Common myeloid progenitor, CD34-positive (primary cell): ENCODE measurements at regions not wholly inside any gene's neighbourhood (a gene's known extent, or its start where the extent isn't known, plus 50 kb on each side); places are given as distances from the start of the nearest gene placed in this dataset.

ENCODE experiments used
- CTCF ChIA-PET: fragments of 350-600 bp; sonication (Branson Sonifier 250); formaldehyde crosslinking; loops from one replicate; lab custom pipeline; 2021; ENCODE audit warnings: antibody characterized with exemption; lab: Charles Lee
- POLR2A ChIA-PET: fragments of 350-600 bp; sonication (Branson Sonifier 250); formaldehyde crosslinking; loops from one replicate; lab custom pipeline; 2021; ENCODE audit warnings: antibody characterized with exemption; lab: Charles Lee
- DNase-seq, 3 donors: peaks; one replicate each; pipeline versions ENCODE4 v3.0.0 to v3.0.0-alpha.2; 2013
- H3K27ac ChIP-seq, 2 experiments: 1 replicate in 1 of 2; 2 replicates in 1 of 2; pipeline ENCODE4 v1.7.0; 2013; ENCODE audit warnings: inconsistent platforms in 2 of 2, low read length in 2 of 2, mild to moderate bottlenecking in 2 of 2, low read depth in 1 of 2, moderate library complexity in 1 of 2; ENCODE audit not compliant: severe bottlenecking in 2 of 2, insufficient read depth in 1 of 2, poor library complexity in 1 of 2
- H3K27me3 ChIP-seq, 5 experiments: replicated peaks in 2 of 5; 1 replicate in 3 of 5; 2 replicates in 2 of 5; pipeline versions ENCODE4 v1.6.1 to v1.7.0; 2013; ENCODE audit warnings: low read length in 4 of 5, mild to moderate bottlenecking in 2 of 5, moderate library complexity in 2 of 5, inconsistent platforms in 1 of 5; ENCODE audit not compliant: insufficient read depth in 5 of 5, control insufficient read depth in 4 of 5
- H3K36me3 ChIP-seq, 4 experiments: 1 replicate in 2 of 4; 2 replicates in 2 of 4; pipeline versions ENCODE4 v1.6.1 to v1.7.0; 2013; ENCODE audit warnings: low read length in 3 of 4, control low read depth in 1 of 4, mild to moderate bottlenecking in 1 of 4; ENCODE audit not compliant: control insufficient read depth in 4 of 4, insufficient read depth in 4 of 4
- H3K4me1 ChIP-seq, 4 experiments: 1 replicate in 3 of 4; 2 replicates in 1 of 4; pipeline versions ENCODE4 v1.6.1 to v1.7.1; 2013; ENCODE audit warnings: low read length in 3 of 4, mild to moderate bottlenecking in 3 of 4, control low read depth in 1 of 4, inconsistent platforms in 1 of 4, moderate library complexity in 1 of 4; ENCODE audit not compliant: control insufficient read depth in 4 of 4, insufficient read depth in 4 of 4; ENCODE audit errors: control extremely low read depth in 1 of 4
- H3K4me3 ChIP-seq, 7 experiments: 1 replicate in 4 of 7; 2 replicates in 3 of 7; pipeline versions ENCODE4 v1.5.1 to v1.7.0; 2013; ENCODE audit warnings: mild to moderate bottlenecking in 7 of 7, low read length in 6 of 7, moderate library complexity in 6 of 7, inconsistent platforms in 2 of 7, low read depth in 2 of 7, control low read depth in 1 of 7; ENCODE audit not compliant: insufficient read depth in 4 of 7, control insufficient read depth in 1 of 7; ENCODE audit errors: extremely low read depth in 1 of 7
- H3K9me3 ChIP-seq, 5 experiments: 1 replicate in 4 of 5; 2 replicates in 1 of 5; pipeline versions ENCODE4 v1.6.1 to v1.7.1; 2013; ENCODE audit warnings: low read length in 4 of 5, mild to moderate bottlenecking in 2 of 5, inconsistent platforms in 1 of 5, low read depth in 1 of 5, moderate library complexity in 1 of 5; ENCODE audit not compliant: control insufficient read depth in 4 of 5, insufficient read depth in 2 of 5; ENCODE audit errors: control extremely low read depth in 1 of 5
- WGBS: methylation state at CpG from one replicate; pipeline ENCODE4 v1.1.5; 2013; ENCODE audit not compliant: insufficient coverage; 5-methylcytosine and 5-hydroxymethylcytosine counted together

DNA sequence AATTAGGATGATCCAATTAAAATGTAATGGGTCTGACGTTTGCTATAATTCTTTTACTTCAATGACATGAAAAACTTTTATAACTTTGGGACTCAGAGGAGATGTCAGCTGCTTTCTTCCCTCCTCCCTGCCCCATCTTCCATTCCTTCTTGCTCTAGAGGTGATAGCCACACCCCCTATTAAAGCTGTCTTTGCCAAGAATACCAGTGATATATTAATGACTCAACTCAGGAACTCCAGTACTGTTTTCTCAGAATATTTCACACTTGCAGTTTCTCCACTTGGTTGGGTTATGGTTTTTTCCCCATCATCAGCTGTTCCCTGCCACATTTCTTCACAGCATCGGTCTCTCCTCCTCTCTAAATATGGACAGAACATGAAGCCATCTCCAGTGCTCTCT is 184.0 kb downstream of the KCNE4 start:
- Histone ChIP-seq H3K4me3 (no peak overlapping the region), H3K27ac (no peak overlapping the region), H3K9me3 (no peaks in the 10 kb centered on the region), H3K27me3 (peaks cover 0 to 2% (median 0%) of the 10 kb centered on the region in 5 experiments), H3K4me1 (no peaks in the 10 kb centered on the region), H3K36me3 (no peaks in the 10 kb centered on the region)
- no peak for DNase-seq
- POLR2A ChIA-PET, result no interaction called here
- WGBS, result 71% methylated on average over 2 of the region's 2 CpGs
- CTCF ChIA-PET, result no interaction called here

GRCh38 chr2:223238301-223238700 is 186.3 kb downstream of the KCNE4 start:
- Histone ChIP-seq H3K36me3 (no peaks in the 10 kb centered on the region), H3K4me1 (no peaks in the 10 kb centered on the region), H3K4me3 (no peak overlapping the region), H3K27me3 (no peaks in the 10 kb centered on the region), H3K9me3 (no peaks in the 10 kb centered on the region), H3K27ac (no peak overlapping the region)
- ChIA-PET CTCF (no interaction called here), POLR2A (no interaction called here)
- no CpG with 5 or more reads among the region's 2 CpGs for WGBS
- no peak for DNase-seq

DNA sequence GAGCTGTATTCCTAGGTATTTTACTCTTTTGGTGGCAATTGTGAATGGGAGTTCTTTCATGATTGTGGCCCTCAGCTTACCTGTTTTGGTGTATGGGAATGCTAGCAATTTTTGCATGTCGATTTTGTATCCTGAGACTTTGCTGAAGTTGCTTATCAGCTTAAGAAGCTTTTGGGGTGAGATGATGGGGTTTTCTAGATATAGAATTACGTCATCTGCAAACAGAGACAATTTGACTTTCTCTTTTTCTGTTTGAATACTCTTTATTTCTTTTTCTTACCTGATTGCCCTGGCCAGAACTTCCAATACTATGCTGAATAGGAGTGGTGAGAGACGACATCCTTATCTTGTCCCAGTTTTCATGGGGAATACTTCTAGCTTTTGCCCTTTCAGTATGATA is 191.2 kb downstream of the KCNE4 start:
- Histone ChIP-seq H3K4me1 (no peaks in the 10 kb centered on the region), H3K4me3 (no peak overlapping the region), H3K27me3 (no peaks in the 10 kb centered on the region), H3K27ac (no peak overlapping the region), H3K36me3 (no peaks in the 10 kb centered on the region), H3K9me3 (no peaks in the 10 kb centered on the region)
- ChIA-PET CTCF (no interaction called here), POLR2A (no interaction called here)
- no peak for DNase-seq
- WGBS, result 100% methylated on average over 2 of the region's 3 CpGs

- Histone ChIP-seq H3K27ac (no peak overlapping the region), H3K4me3 (no peak overlapping the region), H3K9me3 (no peaks in the 10 kb centered on the region), H3K36me3 (no peaks in the 10 kb centered on the region), H3K4me1 (no peaks in the 10 kb centered on the region), H3K27me3 (no peaks in the 10 kb centered on the region)
- no peak for DNase-seq
- WGBS, result 80% methylated on average over 1 of the region's 3 CpGs
- CTCF ChIA-PET, result no interaction called here
- POLR2A ChIA-PET, result no interaction called here
Measured at GRCh38 chr2:223247136-223247535, 195.1 kb downstream of the KCNE4 start.

DNA sequence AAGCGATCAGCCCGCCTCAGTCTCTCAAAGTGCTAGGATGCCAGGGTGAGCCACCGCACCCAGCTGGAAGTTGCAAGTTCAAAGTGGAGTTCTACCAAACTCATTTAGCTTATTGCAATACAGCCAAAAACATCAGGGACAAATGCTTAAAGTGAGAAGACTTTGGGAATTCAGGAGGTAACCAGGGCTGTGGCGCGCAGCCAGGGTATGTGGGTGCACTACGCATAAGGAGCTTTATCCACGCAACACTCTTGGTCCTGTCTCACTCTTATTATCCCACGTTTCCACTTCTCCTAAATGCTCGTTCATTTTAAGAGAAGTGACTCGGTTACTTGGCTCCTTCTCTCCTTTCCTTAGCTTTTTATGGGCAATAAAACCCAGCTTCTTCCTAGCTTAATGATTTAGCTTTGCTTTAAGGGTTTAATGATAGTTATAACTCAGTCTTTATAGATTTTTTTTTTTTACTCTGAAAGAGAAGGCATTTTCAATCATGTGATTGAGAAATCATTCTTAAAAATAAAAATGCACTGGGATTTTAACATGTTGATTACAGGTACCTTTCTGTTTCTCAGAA is 199.8 kb downstream of the KCNE4 start:
- DNase-seq, result no peak
- H3K27me3 ChIP-seq, result no peaks in the 10 kb centered on the region
- H3K9me3 ChIP-seq, result no peaks in the 10 kb centered on the region
- H3K36me3 ChIP-seq, result no peaks in the 10 kb centered on the region
- POLR2A ChIA-PET, result interaction anchor here (0.6 kb wide), 1 partner anchor 832 kb away, joined by 3 read pairs; no protein-coding TSS in a partner anchor
- CTCF ChIA-PET, result no interaction called here
- 95% methylated on average over 9 of the region's 10 CpGs for WGBS
- no peak overlapping the region for H3K27ac ChIP-seq
- H3K4me3 ChIP-seq, result no peak overlapping the region
- H3K4me1 ChIP-seq, result no peaks in the 10 kb centered on the region

GRCh38 chr2:223260681-223261080 is 208.7 kb downstream of the KCNE4 start:
- CTCF ChIA-PET, result no interaction called here
- WGBS, result 88% methylated on average over 1 of the region's 2 CpGs
- Histone ChIP-seq H3K27me3 (no peaks in the 10 kb centered on the region), H3K4me1 (no peaks in the 10 kb centered on the region), H3K27ac (no peak overlapping the region), H3K9me3 (no peaks in the 10 kb centered on the region), H3K4me3 (no peak overlapping the region), H3K36me3 (no peaks in the 10 kb centered on the region)
- no peak for DNase-seq
- POLR2A ChIA-PET, result no interaction called here

GRCh38 chr2:223262946-223263345 is 211.0 kb downstream of the KCNE4 start:
- no peaks in the 10 kb centered on the region for H3K4me1 ChIP-seq
- H3K27ac ChIP-seq, result no peak overlapping the region
- no peaks in the 10 kb centered on the region for H3K36me3 ChIP-seq
- H3K9me3 ChIP-seq, result no peaks in the 10 kb centered on the region
- H3K4me3 ChIP-seq, result no peak overlapping the region
- DNase-seq, result no peak
- 55% methylated on average over 6 of the region's 6 CpGs for WGBS
- ChIA-PET POLR2A (no interaction called here), CTCF (no interaction called here)
- no peaks in the 10 kb centered on the region for H3K27me3 ChIP-seq
